Muscle of arm (tissue), 1 donor: ENCODE measurements at regions not wholly inside any gene's neighbourhood (a gene's known extent, or its start where the extent isn't known, plus 50 kb on each side); places are given as distances from the start of the nearest gene placed in this dataset.
"Not testable (repeated sequence)": the region's sequence is repeated elsewhere in the genome, so short reads cannot be mapped to it uniquely, and the experiment has no call there.

Source experiments
- DNase-seq: peaks from one replicate; pipeline ENCODE4 v3.0.0-alpha.2; 2013

DNA sequence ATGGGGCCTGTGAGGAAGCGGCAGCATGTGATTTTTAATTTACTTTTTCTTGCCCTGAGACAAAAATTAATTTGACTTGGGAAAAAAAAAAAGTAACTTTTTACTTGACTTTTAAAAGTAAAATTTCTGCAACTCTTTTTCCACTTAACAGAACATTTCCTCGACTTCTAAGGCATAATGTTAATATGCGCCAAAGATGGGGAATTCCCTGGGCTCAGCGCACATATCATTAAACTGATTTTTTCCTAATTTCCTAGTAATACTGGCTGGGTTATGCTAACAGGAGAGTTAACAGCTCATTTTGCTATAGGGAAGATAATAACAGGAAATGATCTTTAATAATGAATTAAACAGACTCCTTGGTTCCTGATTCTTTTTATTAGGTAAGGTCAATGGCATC, 120.6 kb upstream of the CDH5 start:
- no peak for DNase-seq

GRCh38 chr16:66245072-66245471, 121.4 kb upstream of the CDH5 start:
- no peak for DNase-seq

DNA sequence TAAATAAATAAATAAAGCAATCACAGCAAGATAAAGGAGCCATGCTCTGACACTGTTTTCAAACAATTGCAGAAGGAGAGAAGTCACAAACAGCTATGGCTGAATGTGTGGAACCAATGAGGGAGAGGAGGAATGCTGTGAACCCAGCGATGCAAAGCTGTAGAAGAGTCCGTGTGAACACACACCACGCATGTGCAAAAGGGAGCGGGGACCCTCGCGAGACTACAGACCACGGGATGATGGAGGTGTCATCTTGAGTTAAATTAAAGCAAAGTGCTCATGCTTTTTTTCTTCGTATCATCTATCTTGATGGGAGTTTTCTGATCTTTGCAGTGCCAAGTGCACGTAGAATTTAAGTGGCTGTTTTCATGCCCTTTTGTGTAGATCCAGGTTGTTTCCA, 123.8 kb upstream of the CDH5 start:
- no peak for DNase-seq

GRCh38 chr16:66242206-66242605, 124.3 kb upstream of the CDH5 start:
- not testable (repeated sequence) for DNase-seq

DNA sequence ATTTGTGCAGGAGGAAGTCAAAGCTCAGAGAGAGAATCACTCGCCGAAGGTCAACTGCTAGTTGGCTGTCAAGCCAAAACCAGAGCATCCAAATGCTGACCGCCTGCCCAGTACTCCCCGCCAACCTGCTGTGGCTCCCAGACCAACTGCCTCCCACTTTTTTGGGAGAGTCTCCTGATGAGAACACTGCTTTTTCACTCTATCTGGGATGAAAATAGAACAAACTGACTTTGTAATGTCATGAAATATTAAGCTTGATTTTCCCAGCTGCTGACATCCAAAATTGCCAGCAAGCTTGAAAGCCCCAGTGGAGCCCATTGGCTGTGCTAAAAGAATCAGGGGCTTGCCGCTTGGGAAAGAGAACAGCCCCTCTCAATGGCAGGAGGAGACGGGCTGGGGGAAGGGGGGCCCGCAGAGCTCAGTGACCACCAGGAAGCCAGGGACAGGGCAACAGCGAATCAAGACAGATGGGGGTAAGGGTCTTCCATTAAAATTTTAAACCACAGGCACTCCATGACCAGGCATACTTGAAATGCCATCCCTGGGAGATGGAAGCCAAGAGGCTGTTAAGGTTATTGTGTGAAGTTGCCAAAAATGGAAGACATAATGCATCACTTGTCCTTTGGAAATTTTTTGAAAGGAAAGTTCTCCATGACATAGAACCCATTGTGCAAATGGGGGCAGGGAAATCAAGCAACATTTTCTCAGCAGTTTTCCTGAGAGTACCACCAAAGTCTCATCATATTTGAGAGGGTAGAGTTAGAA, 125.7 kb upstream of the CDH5 start:
- no peak for DNase-seq

- DNase-seq = no peak
Observed at GRCh38 chr16:66240088-66240487, 126.4 kb upstream of the CDH5 start.

GRCh38 chr16:66238696-66239095, 127.8 kb upstream of the CDH5 start:
- DNase-seq = no peak

DNA sequence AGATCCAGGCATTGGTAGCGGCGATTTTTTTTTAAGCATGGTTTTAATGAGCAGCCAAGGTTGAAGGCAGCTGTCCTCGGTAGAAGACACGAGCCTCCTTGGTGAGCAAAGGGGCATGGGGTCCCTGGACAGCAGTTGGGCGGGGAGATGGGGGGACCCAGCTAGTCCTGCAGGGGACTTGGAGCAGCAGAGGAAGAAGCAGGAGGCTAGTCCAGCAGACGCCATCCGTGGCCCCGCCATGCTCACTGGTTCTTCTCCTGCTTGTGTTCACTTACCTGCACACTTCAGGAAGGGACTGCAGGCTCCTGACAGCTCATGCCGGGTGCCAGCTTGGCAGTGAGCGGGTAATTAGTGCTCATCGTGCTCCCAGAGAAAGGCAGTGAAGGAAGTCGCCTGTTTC, 130.2 kb upstream of the CDH5 start:
- DNase-seq = no peak

- no peak for DNase-seq
Observed at GRCh38 chr16:66231452-66232160, 134.9 kb upstream of the CDH5 start.

DNA sequence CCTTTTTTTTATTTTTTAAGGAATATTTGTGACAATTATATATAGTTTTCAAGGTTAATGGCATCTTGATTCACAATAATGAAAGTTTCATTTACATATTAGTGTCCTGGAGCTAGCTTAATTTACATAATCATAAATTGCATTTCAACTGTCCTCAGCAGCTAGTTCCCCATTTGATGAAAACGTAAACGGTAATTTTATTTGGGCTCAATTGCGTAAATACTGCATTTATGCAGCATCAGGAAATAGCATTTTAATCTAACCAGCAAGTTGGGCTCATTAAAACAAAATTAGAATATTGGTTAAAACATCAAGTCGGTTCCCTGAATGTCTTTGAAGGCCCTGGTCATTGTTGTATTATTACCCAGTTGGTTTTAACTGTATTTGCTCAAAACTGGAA, 136.8 kb upstream of the CDH5 start:
- no peak for DNase-seq

- DNase-seq = no peak
Observed at GRCh38 chr16:66228792-66229191, 137.7 kb upstream of the CDH5 start.

GRCh38 chr16:66227766-66228530, 138.5 kb upstream of the CDH5 start:
- DNase-seq = no peak

DNA sequence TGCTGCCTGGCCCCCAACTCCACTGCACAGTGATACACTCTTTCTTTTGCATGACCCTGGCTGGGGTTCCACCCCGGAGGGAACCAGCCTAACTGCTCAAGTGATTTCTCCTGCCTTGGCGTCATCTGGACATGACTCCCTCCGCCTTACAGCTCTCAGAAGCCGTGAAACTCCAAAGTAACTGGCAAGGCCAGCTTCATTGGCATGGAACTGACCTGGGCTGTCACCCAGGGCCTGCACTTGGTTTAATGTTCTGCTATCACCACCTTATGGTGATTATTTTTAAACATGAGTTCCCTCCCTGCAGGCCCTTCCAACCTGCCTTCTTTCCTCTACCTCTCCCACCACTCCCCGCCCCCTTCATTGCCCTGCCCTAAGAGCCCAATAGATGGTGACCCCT, 139.7 kb upstream of the CDH5 start:
- no peak for DNase-seq

DNA sequence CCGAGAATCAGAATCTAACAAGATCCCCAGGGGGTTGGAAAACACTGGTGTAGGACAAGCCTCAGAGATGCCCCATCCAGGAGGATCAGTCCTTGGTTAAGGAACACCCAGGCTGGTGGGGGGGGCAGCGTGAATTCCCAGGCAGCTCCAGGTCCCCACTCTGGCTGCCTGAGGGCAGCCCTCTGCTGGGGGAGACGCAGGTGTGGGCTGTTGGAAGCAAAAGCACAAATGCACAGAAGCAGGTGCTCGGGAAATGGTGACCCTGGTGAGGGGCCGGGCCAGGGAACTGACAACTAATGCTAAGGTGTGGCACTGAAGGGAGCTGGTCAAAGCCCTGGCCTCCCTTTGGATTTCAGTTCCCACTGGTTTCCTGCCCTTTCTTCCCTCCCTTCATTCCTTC, 140.8 kb upstream of the CDH5 start:
- DNase-seq = no peak

DNA sequence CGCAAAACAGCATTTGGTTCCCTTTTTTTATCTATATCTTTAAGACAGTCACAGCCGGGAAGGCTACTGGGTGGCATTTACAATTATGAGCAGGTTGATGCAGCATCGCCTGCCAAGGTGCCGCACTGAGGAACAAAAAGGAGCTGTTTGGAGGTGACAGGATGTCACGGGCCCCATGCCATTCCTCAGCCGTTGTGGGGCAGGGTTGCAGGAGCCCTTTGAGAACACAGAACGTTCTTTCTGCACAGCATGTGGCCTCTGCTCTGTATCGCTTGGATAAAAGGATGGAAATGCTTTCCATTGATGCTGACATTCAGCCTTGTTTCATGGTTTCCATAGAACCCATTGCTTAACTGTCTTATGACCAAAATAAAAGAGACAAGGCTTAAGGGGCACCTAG, 141.9 kb upstream of the CDH5 start:
- no peak for DNase-seq

DNA sequence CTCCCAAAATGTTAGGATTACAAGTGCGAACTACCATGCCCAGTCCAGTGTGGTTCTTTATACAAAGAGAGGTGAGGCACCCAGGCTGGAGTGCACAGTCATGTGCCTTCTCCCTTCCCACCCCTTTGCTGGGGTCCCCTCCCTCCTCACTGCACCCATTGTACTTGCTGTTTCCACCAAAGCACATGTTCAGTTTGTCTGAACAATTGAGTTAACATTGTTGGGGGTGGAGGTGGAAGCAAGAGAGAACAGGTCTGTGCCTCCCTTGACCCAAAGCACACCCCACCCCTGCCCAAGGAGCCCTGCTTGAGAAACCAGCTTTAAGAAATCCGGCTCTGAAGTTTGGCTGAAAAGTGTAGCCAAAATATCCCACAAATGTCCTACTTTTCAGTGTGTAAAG, 142.3 kb upstream of the CDH5 start:
- no peak for DNase-seq

- DNase-seq = no peak
Observed at GRCh38 chr16:66223176-66223780, 143.2 kb upstream of the CDH5 start.

GRCh38 chr16:66222756-66223155, 143.7 kb upstream of the CDH5 start:
- no peak for DNase-seq

DNA sequence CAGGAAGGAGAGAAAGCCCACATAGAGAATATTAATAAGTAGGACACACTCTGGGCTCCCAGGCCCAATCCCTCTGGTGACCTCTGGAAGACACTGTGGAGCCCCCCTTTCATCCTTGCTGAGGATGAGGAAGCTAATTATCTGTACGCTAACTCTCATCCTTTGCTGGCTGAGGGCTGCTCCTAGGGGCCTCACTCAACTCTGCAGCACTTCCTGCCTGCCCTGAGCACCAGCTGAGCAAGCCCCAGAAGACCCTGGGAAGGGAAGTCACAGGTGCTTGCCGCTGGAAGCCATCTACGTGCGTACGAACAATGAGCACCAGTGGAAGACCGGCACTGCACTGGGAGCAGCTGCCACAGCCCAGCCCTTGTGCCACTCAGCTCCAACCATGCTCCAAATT, 145.8 kb upstream of the CDH5 start:
- peak; percentile 35 for DNase-seq

DNA sequence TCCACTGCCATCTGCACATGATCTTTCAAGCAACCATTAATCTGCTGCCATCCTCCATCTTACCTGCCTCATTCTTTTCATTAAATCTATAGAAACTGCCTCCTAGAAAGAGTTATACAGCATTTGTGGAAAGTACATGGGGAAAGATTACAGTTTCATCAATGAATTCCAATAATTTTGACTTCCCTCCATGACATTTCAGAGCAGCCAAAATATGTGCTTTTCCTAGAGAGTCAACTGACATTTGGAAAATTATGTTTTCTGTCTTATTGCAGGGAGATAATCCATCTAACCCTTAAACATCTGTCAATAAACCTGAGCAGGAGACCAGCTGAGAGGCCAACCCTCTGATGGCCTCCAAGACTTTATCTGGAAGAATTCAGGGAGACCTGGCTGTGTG, 147.0 kb upstream of the CDH5 start:
- no peak for DNase-seq

GRCh38 chr16:66212428-66212827, 154.1 kb upstream of the CDH5 start:
- no peak for DNase-seq

GRCh38 chr16:66211651-66212050, 154.8 kb upstream of the CDH5 start:
- DNase-seq = no peak

- no peak for DNase-seq
Observed at GRCh38 chr16:66207883-66208265, 158.6 kb upstream of the CDH5 start.
